ENCODE measurements at regions not wholly inside any gene's neighbourhood (a gene's known extent, or its start where the extent isn't known, plus 50 kb on each side); places are given as distances from the start of the nearest gene placed in this dataset.
"Not testable (repeated sequence)": the region's sequence is repeated elsewhere in the genome, so short reads cannot be mapped to it uniquely, and the experiment has no call there.

DNA sequence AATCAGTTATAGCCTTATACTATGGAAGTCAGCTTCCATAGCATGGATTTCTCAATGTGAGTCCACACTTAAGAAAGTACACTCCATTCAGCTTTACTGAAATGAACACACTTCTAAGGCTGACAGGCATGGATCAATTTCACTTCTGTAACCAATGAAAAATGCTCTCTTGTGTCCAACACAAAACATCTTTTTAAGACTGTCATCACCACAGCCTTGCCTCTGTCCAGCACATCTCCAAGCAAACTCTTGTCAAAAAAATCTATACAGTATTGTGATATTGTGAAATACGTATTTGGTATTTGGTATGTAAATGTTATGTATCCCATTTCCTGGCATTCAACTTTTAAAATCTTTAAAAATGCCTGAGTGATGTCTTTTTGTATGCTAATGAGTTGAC, 208.7 kb downstream of the RAP2B start:
- DNase-seq (ENCODE audit: low read depth): no peak

DNA sequence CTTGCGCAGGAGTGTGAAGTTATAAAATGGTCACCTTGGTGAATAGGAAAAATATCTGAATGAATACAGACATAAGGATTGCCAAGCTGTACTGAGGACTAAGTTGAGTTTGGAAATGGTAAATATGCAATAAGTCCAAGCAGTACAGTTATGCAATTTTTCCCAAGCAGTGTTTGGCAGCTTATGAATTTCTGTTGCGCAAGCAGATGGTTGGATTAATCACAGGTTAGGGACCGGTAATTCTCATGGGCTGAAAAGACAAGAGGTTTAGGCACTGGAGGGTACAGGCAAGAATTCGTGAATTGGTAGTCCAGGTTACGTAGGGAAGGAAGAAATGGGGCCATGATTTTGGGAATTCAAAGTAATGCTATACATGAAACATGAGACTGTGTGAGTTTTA, 210.3 kb downstream of the RAP2B start:
- no peak for DNase-seq (ENCODE audit: low read depth)

DNA sequence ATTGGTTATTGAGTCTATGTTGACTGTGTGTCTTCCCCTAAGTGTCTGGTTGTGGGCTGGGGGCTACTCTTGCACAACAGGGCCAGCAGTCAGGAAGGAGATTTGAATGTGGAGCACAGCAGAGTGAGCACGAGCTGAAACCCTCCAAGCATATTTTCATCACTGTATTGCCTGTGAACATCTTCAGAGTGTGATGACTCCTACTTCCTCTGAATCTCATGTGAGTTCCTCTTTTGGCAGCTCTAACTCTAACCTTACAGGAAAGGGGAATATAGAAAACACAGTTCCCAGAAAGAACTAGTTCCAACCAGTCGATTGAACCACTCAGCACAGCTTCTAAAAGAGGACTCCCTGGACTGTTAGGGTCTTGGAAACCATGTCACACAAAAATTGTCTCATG, 211.6 kb downstream of the RAP2B start:
- no peak for DNase-seq (ENCODE audit: low read depth)

DNA sequence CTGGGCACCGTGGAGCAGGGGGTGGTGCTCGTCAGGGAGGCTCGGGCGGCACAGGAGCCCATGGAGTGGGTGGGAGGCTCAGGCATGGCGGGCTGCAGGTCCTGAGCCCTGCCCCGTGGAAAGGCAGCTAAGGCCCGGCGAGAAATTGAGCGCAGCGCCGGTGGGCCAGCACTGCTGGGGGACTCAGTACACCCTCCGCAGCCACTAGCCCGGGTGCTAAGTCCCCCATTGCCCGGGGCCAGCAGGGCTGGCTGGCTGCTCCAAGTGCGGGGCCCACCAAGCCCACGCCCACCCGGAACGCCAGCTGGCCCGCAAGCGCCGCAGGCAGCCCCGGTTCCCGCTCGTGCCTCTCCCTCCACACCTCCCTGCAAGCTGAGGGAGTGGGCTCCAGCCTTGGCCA, 216.3 kb downstream of the RAP2B start:
- not testable (repeated sequence) for DNase-seq (ENCODE audit: low read depth)

DNA sequence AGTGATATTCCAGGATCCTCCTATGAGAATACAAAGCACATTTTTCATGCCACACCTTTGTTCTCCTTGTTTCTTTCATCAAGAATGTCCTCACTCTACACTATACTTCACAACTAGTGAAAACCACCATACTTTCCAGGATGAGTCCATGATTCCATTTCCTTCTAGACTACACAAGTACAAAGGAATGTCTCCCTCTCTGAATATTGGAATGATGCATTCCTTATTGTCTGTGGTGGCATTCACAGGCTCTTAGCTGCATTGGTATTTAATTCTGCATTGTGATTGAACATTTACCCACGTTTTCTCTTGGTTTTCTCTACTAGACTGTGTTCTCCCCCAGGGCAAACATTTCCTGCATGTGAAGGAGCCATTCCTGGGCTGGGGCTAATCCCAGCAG, 217.5 kb downstream of the RAP2B start:
- no peak for DNase-seq (ENCODE audit: low read depth)

DNA sequence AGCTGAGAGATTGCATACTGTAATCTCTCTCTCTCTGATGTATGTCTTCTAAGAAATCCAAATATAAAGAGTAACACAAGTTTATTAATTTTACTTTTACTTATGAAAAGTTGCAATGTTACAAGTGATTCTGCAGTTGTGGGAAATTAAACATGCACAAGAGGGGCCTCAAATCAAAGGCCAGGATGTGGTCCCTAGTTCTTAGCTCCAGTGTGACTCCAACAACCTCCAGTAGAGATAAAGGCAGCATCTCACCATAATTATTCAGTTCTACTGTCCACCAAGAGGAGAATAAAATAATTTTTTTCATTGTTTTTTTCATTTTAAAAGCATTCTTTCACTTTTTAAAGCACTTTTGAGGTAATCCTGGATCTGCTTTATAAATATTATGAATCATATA, 223.3 kb downstream of the RAP2B start:
- no peak for DNase-seq (ENCODE audit: low read depth)

DNA sequence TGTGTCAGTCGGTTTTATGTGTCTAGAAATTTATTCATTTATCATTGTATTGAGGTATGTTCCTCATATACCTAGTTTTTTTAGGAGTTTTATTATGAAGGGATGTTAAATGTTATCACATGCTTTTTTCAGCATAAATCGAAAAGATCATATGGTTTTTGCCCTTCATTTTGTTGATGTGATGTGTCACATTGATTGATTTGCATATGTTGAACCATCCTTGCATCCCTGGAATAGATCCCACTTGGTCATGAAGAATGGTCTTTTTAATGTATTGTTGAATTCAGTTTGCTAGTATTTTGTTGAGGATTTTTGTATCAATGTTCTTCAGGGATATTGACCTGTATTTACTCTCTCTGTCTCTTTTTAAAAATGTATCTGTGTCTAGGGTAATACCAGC, 230.3 kb downstream of the RAP2B start:
- DNase-seq (ENCODE audit: low read depth): no peak

DNA sequence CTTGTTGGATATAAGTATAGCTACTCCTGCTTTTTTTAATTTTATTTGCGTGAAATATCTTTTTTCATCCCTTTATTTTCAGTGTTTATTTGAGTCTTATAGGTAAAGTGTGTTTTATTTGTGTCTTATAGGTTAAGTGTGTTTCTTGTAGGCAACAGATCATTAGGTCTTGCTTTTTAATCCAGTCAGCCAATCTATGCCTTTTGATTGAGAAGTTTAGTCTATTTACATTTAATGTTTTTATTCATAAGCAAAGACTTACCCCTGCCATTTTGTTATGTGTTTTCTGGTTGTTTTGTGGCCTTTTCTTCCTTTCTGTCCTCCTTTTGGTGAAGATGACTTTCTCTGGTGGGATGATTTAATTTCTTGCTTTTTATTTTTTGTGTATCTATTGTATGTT, 232.0 kb downstream of the RAP2B start:
- DNase-seq (ENCODE audit: low read depth): no peak

DNA sequence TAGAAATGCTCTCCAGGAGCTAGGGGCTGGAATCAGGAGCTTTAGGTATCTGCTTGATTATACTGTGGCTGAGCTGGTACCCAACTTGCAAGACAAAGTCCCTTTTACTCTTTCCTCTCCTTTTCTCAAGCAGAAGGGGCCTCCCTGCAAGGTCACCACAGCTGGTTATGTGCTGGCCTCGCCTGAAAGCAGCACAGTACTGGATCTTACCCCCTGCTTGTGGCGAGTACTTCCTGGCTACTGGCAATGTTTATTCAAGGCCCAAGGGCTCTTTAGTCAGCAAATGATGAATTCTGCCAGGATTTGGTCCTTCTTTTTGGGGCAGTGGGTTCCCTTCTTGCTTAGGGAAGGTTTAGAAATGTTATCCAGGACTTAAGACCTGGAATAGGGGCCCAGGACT, 234.6 kb downstream of the RAP2B start:
- DNase-seq (ENCODE audit: low read depth): no peak

DNA sequence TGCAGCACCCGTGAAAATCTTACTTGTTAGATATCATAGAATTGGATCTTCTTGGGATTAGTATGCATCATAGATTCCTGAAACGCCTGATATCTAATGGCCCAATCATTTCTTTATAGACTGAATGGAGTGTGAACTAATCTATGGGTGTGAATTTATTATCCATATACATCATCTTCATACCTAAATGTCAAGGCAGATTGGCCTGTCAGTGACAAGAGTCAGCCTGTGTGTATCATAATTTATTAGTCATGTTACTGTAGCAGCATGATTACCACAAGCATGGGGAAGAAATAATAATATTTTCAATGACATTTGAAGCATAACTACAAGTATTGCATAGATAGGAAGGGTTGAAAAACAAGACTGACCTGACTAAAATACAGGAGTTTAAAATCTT, 235.8 kb downstream of the RAP2B start:
- DNase-seq (ENCODE audit: low read depth): no peak

DNA sequence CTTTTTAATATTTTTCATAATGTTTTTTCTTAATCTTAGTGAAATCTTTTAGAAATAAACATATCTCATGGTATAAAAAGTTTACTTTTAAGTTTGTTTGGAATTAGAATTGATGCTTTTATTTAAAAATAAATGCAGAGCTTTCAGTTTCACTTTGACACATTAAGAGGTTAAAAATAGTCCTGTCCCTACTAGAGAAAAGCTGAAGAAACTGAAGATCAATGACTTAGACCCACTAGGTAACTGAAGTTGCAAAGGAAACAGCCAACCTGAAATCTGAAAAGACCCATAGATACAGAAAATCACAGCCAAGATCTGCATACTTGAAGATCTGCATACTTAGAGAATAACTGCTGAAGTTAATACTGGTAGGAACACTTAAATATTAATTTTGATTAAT, 237.6 kb downstream of the RAP2B start:
- no peak for DNase-seq (ENCODE audit: low read depth)

DNA sequence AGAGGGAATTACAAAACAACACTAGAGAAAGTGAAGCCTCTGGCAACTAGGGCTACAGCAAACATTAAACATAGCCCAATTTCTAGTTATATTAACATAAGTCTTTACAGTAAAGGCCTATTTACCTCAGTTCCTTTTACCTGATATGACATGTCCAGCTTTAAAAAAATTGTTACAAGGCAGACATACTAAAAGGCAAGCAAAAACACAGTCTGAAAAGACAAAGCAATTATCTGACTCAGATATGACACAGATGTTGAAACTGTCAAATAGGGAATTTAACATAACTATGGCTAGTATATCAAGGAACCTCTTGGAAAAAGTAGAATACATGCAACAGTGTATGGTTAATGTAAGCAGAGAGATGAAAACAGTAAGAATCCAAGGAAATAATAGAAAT, 238.6 kb downstream of the RAP2B start:
- no peak for DNase-seq (ENCODE audit: low read depth)

DNA sequence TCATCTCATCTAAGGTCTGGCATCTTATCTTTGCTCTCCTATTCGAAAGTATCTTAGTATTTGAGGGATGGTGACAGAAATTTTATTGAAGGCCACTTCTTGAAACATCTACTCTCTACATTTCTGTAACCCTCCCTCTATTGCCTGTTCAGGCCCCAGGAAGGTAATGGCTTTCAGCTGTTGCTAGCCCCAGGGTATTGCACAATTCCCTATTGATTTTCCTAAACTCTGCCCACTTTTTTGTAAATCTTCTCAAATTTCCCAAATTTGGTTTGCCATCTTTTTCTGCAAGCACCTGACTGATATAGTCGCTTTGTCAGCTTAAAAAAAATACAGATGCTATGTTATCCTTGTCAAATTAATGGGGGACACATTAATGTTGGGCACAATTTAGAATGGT, 242.1 kb downstream of the RAP2B start:
- no peak for DNase-seq (ENCODE audit: low read depth)

DNA sequence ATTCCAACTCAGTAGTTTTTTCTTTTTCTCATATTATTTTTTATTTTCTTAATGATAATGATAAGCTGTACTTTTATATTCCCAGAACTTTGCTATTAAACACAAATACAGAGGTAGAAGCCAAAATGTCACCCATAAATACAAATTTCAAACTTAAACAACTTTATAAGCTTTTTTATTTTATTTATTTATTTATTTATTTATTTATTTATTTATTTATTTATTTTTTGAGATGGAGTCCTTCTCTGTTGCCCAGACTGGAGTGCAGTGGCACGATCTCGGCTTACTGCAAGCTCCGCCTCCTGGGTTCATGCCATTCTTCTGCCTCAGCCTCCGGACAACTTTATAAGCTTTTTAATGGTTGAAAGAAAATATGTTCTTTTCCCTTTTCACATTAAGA, 243.3 kb downstream of the RAP2B start:
- not testable (repeated sequence) for DNase-seq (ENCODE audit: low read depth)

DNA sequence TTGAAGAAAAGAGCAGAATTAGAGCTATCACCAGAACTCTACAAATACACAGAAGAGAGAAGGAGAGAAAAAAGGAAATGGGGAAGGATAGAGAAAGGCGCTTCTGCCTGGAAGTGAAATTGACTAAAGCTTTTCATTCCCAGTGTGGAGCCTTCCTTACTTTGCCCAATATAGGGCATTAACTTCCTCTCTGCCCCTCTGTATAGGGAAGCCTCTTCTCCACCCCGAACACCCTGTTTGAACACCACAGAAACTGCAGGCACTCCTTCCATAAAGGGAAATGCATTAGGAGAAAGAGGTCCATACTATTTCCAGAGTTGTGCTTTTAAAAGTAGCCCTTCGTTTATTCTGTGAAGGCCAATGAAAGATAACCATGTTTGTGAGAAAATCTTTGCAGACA, 248.5 kb downstream of the RAP2B start:
- DNase-seq (ENCODE audit: low read depth): no peak

DNA sequence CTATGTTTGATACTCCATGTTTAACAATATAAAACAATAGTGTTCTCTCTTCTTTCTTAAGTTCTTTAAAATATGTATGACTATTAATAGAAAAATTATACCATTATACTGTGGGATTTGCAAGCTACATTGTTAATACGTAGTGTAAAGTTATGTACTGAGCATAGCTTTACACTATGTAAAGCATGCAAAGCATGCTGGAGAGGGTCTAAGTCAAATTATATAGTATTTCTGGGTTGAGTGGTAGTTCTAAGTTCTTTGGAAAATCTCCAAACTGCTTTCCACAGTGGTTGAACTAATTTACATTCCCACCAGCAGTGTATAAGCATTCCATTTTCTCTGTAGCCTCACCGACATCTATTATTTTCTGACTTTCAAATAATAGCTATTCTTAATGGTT, 253.0 kb downstream of the RAP2B start:
- DNase-seq (ENCODE audit: low read depth): no peak

DNA sequence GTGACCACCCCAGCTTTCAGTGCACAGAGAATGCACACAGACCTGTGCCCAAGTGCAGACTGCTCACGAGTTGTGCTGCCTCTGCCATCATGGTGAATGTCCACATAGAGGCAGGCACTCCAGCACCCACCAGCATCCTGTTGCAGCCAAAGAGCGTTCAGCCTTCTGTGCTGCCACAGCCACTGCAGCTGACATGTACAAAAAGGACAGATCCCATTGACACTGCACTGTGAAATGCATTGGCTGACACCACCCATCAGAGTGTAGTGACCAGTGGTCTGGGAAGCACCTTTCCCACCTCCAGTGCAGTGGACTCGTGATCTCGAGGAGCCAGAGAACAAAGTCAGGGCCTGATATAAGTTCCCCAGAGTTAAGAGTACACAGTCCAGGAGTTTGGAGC, 260.3 kb downstream of the RAP2B start:
- DNase-seq (ENCODE audit: low read depth): no peak

DNA sequence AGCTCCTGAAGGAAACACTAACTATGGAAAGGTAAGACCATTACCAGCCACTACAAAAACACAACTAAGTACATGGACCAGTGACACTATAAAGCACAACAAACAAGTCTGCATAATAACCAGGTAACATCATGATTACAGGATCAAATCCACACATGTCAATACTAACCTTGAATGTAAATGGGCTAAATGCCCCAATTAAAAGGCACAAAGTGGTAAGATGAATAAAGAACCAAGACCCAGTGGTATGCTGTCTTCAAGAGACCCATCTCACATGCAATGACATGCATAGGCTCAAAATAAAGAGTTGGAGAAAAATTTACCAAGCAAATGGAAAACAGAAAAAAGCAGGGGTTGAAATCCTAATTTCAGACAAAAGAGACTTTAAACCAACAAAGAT, 261.8 kb downstream of the RAP2B start:
- DNase-seq (ENCODE audit: low read depth): not testable (repeated sequence)

DNA sequence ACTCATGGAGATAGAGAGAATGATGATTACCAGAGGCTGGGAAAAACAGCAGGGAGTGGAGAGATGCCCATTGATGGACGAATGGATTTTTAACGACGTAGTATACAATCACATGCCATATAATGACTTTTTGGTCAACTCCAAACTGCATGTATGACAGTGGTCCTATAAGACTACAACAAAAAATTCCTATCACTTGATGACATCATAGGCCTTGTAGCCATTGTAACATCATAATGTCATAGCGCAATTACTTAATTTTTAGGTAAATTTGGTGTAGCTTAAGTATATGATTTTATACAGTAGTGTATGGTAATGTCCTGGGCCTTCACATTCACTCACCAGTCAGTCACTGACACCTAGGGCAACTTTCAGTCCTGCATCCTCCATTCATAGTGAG, 264.3 kb downstream of the RAP2B start:
- no peak for DNase-seq (ENCODE audit: low read depth)

DNA sequence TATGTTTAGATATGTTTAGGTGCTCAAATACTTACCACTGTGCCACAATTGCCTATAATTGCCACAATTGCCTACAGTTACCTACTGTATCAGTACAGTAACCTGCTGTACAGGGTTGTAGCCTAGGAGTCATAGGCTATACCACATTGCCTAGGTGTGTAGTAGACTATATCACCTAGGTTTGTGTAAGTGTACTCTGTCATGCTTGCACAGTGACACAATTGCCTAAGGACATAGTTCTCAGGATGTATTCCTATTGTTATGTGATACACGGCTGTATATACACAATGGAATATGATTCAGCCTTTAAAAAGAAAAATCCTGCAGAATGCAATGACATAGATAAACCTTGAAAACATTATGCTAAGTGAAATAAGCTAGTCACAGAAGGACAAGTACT, 264.8 kb downstream of the RAP2B start:
- no peak for DNase-seq (ENCODE audit: low read depth)

DNA sequence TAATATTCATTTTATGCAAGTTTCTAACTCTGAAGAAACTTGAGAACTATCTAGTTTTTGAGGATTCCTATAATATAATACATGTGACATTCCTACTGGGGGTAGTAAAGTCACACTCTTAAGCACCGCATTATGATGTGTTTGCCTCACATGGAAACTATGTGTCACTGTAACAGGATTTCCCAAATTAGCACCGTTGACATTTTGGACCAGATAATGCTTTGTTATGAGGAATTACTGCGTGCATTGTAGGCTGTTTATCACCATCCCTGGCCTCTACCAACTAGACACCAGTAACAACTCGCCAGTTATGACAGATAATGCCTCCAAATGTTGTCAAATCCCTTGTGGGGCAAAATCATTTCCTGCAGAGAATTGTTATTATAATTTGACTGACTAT, 267.8 kb downstream of the RAP2B start:
- DNase-seq (ENCODE audit: low read depth): no peak

DNA sequence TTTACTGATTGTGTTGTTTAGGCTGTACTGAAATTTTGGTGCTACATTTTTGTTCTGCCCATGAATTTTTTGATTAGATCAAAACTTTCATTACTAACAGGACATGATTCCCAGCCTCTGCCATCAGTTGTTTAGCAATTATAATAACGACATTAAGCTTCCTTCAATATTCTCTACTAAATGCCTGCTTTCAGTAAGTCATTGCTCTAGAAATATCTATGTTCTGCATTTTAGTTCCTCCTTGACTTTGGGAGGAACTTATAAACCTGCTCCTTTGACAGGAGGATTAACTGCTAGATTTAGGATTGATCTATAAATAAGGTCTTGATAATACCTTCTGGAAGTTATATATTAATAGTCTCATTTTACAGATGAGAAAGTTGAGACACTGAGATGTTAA, 269.1 kb downstream of the RAP2B start:
- DNase-seq (ENCODE audit: low read depth): no peak

DNA sequence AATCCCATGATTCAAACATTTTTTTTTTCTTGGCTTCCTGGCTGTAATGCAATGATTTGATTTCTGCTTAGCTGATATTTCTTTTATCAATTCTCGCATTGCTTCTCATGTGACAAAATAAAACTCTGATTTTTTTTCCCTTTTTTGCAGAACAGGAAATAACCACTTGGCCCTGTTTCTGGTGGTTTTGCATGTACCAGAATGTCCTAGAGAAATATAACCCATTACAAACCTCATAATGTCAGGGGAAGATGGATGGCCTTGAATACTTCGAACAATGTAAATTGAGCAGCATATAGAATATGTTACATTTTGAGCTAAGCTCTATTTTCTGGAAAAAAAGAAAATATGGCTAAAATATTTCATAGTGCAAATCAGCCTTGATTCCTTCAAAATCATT, 275.6 kb downstream of the RAP2B start:
- DNase-seq (ENCODE audit: low read depth): no peak

DNA sequence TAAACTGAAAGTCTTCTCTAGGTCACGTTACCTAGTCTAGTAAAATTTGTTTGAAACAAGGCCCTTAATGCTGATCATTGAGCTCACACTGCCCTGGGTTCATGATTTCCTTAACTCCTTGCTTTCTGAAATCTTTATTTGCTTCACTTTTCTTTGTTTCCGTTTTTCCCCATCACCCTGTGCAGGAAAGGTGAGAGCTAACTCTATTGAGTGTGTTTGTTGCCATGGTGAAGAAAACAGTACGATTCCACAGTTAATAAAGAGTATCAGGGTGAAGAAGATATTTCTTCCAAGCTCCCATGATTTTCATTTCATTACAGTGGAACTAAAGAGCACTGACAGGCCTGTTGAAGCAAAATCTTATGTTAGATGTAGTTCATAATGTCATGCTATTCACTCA, 276.2 kb downstream of the RAP2B start:
- DNase-seq (ENCODE audit: low read depth): no peak

DNA sequence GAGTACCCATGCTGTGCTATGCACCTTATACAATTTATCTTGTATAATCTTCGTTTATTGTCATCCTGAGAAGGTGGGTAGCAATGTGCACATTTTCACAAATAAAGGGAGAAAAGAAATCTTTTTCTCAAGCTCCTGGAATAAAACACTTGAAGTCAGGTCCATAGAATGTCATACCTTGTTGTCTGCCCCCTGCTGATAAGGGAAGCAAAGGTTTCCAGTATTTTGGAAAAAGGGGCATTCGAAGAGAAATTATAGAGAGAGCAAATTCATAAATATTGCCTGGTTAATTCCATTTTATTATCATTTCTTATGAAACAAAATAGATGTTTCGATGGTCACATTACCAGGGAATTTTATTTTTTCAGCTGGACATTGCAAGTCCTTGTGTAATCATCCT, 277.8 kb downstream of the RAP2B start:
- no peak for DNase-seq (ENCODE audit: low read depth)

DNA sequence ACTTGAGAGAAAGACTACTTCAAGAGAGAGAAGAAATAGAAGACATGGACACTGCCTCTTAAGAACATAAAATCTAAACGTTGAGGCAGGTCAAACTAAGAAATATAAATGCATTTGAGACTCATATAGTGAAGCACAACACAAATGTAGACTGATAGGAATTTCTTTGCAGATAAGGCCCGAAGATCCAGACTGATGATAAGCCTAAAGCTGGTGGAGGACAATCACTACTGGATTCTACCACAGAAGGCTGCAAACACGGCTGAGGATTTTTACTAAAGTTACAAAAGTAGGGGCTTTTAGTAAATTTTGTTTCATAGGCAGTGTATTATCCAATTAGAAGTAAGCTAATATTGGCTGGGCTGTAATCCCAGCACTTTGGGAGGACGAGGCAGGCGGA, 278.3 kb downstream of the RAP2B start:
- DNase-seq (ENCODE audit: low read depth): no peak

All from stimulated activated CD8-positive, alpha-beta memory T cell treated with anti-CD3 and anti-CD28 coated beads, Interleukin-15, amount 100 ng/mL, for 24 hours (primary cell).